ENCODE measurements at regions not wholly inside any gene's neighbourhood (a gene's known extent, or its start where the extent isn't known, plus 50 kb on each side); places are given as distances from the start of the nearest gene placed in this dataset.
"Not testable (repeated sequence)": the region's sequence is repeated elsewhere in the genome, so short reads cannot be mapped to it uniquely, and the experiment has no call there.

DNA sequence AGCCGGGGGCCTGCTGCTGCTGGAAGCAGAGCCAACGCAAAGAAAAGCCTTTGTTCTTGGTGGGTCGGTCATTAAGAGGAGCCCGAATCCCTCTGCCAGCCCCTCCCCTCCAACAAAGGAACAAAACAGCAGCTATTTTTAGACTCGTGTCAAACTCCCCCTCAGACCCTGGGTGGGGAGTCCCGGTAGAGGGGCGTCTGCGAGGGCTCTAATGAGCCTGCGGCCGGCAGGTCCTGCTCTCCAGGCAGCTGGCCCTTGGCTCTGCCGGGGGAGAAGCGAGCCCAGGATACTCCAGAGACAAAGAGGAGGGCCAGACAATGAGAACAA lies 114.0 kb downstream of the LHX2 start:
- DNase-seq (ENCODE audit: low read depth in 2 of 2) = no peak

DNA sequence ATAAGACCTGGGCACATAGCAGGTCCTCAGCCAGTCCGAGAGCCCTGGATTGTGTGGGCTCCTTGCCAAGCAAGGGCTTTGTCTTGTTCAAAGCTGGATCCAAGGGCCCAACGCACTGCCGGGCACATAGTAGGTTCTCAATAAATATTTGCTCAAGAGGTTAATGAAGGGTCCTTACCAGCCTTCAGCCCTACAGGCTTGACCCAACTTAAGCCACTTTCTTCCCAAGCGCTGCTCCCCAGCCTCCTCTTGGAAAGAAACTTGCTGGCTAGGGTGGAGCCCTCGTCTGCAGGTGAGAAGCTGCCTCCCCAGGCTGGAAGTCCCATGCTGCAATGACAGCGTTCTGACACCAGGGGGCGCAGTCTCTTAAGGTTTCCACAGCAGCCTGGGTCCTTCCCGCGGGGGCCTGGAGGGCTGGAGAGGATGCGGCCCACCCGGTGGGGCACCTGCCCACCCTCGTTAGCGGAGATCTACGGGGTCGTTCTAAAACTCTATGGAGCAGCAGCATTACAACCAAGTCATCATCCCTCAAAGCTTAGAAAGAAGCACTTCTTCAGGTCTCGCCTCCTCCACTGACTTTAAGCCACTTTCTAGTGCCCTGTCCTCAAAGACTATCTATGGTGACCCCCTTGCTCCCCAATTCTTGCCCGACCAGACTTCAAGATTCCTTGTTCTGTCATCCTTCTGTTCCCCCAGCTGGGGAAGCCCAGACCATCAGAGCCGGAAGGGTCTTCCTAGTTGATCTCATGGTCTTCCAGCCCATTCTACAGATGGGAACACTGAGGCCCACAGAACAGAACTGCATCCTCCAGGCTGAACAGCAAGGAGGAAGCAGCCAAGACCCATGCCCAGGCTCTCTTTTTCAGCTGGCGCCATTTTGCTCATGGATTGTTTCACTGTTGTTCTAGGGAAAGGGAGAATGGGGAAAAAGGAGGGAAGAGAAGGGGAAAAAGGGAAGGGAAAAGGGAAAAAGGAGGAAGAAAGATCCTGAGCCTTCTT lies 115.4 kb downstream of the LHX2 start:
- peak; percentile 71 to 82 for DNase-seq (ENCODE audit: low read depth in 2 of 2)

DNA sequence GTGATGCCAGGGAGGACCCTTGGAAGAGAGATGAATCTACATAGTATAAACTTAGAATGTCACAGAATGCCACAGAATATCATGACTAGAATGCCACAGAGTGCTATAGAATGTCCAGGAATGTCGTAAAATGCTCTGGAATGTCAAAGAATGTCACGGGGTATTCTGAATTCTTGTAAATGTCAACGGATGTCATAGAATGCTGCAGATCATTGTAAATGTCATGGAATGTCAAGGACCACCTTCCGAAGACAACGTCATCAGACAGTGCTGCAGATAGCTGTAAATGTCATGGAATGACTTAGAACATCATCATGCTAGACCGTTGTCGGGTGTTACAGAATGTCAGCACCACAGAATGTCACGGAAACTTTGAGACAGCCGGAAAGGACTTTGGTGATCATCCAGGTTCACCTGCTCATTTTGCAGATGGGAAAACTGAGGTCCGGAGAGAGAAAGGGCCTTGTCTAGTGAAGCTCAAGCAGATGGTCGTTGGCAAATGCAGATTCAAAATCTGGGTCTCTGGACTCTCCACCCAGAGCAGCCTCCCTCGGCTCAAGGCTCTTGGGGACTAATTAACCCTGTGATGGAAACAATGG lies 117.1 kb downstream of the LHX2 start:
- DNase-seq (ENCODE audit: low read depth in 2 of 2) = no peak

DNA sequence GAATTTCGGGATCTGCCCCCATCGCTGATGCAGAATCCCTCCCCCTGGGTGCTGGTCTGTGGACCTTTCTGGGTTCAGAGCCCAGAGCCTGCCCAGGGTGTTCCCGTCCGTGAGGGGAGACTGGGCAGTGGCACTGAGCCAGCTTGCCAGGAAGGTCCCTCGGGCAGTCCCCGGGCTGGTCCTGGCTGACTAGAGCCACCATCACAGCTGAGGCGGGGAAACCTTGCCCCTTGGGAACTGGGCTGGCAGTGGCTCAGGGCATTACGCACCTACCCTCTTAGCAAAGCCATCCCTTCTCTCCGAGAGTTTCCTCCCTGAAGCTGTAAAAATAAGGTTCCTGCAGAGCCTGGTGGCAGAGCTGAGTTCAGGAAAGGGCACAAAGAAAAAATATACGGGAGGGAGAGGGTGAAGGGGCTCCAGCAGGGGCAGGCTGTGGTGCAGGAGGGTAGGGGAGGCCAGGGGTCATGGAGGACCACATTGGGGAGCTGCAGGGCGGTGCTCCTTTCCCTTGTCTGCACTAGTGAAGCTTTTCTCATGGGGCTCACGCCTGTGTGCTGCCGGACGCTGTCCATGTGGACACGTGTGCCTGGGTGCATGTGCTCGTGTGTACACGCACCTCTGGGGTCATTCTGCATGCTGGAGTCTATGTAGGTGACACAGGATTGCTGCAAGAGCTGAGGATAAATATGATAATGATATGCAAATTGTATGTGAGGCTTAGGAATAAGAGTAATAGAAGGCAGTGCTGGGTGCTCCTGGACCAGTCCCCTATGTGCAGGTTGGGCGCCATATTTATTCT lies 118.9 kb downstream of the LHX2 start:
- no peak for DNase-seq (ENCODE audit: low read depth in 2 of 2)

DNA sequence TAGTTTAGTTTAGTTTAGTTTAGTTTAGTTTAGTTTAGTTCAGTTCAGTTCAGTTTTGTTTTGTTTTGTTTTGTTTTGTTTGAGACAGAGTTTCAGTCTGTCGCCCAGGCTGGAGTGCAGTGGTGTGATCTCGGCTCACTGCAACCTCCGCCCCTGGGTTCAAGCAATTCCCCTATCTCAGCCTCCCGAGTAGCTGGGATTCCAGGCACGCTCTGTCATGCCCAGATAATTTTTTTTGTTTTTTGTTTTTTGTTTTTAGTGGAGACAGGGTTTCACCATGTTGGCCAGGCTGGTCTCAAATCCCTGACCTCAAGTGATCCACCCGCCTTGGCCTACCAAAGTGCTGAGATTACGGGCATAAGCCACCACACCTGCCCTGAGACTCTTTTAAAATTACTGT lies 120.0 kb downstream of the LHX2 start:
- DNase-seq (ENCODE audit: low read depth in 2 of 2) = not testable (repeated sequence)

DNA sequence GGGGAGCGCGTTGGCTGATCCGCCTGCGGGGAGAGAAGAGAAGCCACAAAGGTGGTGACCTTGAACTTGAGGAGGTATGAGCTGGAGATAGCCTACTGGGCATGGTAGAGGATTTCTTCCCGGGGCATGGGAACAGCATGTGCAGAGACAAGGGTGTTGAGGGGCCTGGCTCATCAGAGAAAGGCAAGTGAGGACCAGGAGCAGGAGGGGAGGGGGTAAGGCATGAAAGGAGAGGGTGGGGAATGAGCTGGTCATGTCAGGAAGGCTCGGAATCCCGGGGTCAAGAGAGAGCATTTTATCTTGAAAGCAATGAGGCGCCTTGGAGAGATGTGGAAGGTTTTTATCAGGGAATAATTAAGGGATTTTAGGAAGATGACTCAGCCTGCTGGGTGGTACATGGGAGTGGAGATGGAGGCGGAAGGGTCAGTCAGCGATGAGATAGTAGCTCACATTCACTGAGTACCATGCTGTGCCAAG lies 121.1 kb downstream of the LHX2 start:
- no peak for DNase-seq (ENCODE audit: low read depth in 2 of 2)

DNA sequence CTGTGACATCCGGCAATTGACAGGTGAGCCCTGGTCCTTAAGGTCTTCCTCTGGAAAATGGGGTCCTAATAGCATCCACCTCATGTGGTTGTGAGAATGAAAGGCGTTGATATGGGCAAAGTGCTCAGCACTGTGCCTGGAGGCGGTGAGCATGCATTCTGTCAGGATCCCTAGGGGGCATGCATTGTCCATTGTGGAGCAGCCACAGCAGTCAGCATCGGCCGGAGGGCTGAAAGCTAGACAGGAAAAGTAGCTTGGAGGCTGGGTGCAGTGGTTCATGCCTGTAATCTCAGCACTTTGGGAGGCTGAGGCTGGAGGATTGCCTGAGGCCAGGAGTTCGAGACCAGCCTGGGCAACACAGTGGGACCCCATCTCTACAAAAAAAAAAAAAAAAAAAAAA lies 122.2 kb downstream of the LHX2 start:
- peak in 1 of 2 donors; percentile 8 for DNase-seq (ENCODE audit: low read depth in 2 of 2)

DNA sequence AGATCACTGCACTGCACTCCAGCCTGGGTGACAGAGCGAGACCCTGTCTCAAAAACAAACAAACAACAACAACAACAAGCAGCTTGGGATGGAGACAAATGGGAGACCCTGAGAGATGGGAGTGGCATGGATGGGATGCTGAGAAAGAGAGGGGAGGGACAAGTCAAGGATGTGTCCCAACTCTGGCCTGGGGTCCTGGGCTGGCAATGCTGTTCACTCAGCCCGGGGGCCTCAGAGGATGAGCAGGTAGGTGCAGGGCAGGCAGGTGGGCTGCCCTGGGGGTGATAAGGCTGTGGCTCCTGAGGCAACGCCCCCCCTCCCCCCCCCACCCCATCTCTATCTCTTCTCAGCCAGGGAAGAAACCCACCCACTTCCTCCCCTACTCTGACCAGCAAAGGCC lies 123.0 kb downstream of the LHX2 start:
- no peak for DNase-seq (ENCODE audit: low read depth in 2 of 2)

DNA sequence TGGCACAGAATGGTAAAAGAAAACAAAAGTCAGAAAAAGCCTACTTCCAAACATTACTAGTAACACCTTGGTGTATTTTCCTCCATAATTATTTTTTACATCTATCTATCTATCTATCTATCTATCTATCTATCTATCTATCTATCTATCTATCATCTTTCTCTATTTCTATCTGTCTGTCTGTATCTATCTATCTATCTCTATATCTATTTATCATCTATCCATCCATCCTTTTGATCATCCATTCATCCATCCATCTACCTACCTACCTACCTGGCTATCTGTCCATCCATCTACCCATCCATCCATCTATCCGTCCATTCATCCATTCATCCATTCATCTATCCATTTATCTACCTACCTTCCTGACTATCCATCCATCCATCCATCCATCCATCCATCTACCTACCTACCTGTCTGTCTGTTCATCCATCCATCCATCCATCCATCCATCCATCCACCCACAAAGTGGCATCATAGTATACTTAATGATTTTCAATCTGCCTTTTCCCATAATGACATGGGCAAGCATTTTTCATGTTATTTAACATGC lies 121.9 kb upstream of the NEK6 start:
- DNase-seq (ENCODE audit: low read depth in 2 of 2) = no peak

DNA sequence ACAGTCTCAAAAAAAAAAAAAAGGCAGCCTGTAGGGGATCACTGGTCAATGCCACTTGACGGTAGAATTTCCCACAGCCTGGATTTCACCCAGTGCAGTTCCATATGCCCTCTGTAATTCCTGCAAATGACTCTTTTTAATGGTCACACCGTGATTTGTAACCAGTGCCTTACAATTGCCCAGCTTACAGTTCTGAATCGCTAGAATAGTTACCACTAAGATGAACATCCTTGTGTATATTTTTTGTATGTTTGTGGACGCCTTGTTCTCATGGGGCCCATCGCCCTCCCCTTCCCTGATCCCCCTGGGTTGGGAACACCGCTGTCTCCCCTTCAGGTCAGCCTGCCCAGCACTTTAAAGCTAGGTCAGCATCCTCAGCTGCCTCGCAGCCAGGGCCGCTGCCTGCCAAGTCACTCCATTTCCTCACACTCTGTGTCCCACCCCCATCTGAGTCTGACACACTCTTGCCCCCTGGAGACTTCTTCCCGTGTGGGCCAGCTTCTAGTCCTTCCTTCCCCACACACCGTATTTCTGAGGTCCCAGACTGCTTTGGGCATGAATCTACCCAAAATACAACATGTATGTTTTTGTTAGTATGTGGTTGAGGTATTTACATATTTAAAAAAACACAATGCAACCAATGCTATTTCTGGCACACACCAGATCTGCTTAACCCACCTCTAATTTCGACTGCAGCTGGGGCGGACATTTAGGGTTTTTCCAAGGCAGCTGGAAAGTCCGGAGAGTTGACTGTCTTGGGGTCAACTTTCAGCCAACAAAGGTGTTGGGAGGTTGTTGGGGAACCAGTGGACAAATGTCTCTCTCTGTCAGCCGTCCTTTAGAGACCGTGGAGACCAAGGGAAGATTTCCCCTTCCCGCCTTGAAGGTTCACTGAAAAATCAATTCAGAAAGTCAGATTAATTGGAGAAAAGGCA lies 120.5 kb upstream of the NEK6 start:
- no peak for DNase-seq (ENCODE audit: low read depth in 2 of 2)

DNA sequence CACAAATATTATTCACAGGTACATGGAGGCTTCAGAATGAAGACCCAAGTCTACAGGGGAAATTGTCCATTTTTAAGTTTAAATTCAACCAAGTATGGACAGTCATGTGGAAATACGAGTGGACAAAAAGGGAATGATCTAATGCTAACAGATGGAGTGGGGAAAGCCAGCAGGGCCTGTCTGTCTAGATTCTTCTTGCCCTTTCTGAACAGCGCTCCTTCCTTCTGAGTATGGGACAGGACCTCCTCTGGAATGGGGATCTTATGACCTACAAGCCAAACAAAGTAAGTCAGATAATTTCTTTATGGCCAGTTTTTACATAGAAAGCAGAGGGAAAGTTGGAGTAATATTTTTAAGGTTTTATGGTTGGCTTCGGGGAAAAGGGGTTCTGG lies 119.8 kb upstream of the NEK6 start:
- no peak for DNase-seq (ENCODE audit: low read depth in 2 of 2)

DNA sequence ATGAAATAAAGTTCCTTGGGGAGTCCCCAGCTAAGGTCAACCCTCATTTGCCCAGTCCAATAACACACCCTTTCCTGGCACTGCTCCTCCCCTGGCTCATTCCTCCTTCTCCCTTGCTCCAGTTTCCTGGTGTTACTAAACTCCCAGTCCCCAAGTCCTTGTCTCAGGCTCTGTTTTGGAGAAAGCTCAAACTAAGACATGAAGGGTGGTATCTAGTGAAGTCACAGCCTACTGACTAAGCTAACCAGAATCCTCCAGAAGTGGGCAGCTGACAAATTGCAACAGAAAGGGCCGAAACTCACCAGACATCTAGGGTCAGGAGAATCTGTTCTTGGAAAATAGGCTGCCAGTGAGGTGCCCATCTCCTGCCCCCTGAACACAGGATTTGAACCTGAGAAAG lies 118.7 kb upstream of the NEK6 start:
- no peak for DNase-seq (ENCODE audit: low read depth in 2 of 2)

DNA sequence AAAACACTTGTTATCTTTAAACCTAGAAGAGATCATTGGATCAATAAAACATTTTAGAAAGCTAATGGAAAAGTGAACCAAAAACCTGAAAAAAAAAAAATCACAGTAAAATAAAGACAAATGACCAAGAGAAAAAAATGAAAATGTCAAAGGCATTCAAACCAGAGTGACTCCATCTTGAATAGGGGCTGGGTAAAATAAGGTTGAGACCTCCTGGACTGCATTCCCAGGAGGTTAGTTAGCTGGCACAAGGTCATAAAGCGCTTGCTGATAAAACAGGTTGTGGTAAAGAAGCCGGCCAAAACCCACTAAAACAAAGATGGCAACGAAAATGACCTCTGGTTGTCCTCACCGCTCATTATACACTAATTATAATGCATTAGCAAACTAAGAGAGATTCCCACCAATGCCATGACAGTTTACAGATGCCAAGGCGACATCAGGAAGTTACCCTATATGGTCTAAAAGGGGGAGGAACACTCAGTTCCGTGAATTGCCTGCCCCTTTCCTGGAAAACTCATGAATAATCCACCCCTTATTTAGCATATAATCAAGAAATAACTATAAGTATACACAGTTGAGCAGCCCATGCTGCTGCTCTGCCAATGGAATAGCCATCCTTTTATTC lies 116.7 kb upstream of the NEK6 start:
- DNase-seq (ENCODE audit: low read depth in 2 of 2) = no peak

DNA sequence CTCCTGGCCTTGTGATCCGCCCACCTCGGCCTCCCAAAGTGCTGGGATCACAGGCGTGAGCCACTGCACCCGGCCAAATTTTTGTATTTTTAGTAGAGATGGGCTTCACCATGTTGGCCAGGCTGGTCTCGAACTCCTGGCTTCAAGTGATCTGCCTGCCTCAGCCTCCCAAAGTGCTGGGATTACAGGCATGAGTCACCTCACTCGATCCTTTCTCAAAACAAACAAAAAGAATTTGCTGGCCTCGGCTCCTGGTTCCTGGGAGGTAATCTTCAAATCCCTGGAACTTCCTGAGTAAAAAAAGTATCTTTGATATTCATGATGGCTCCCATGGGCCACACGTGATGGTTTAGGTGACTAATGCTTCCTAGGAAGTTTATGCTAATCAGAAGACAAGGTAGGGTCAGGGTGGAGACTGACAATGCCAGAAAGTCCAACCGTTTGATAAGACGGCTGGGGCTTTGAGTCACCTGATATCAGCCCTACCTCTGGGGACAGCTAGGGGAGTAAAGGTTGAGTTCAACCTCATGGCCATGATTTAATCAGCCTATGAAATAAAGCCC lies 113.1 kb upstream of the NEK6 start:
- not testable (repeated sequence) for DNase-seq (ENCODE audit: low read depth in 2 of 2)

DNA sequence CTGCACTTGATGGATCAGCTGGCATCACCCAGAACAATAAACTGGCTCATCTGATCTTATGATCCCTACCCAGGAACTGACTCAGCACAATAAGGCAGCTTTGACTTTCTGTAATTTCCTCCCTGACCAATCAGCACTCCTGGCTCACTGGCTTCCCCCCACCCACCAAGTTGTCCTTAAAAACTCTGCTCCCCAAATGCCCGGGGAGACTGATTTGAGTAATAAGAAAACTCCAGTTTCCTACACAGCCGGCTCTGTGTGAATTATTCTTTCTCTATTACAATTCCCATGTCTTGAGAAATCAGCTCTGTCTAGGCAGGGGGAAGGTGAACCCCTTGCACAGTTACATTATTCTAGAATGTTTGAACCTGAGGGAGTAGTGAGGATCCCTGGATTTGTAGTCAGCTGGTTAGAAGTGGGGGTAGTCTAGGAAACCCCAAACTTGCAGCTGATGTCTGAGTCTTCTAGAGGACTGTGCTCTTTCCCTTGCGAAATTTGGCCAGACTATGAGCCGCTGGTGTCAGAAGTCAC lies 111.7 kb upstream of the NEK6 start:
- DNase-seq (ENCODE audit: low read depth in 2 of 2) = no peak

DNA sequence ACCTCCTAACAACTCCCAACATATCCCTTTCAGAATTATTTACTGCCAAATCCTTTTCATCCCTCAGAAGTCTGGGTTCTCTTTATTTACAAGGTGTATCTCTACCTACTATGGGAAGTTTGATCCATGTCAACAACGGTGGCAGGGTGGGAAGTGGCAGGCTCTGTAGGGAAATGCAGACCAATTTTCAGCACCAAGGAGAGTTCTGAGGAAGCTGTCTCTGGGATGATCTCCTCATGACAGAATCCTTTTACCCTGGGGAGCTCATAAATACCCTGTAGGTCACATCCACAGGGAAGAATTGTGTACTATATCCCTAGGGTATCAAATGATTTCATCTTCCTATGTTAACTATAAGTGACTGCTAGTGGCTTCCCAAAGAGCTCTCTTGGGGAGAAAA lies 107.8 kb upstream of the NEK6 start:
- DNase-seq (ENCODE audit: low read depth in 2 of 2) = no peak

DNA sequence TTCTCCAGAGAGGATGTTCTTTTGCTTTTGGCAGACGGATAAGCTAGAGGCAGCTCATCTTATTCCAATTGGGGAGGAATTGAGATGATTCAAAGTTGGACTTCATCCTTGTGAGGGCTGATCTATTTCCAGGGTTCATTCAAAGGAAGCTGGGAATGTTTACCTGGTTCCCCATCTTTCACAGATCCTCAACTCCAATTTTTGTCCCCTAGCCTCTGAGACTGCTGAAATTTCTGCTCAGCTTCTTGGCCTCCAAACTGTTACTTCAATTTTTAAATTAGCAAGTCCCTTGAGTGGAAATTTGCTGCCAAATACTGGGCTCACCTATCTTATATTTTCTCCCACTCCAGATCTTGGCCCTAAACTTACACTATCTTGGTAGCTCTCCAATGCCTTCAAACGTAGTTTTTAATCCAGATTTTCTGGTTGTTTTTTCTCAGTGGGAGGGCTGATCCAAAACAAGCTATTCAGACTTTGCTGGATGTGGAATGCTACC lies 93.9 kb upstream of the NEK6 start:
- DNase-seq (ENCODE audit: low read depth in 2 of 2) = no peak

DNA sequence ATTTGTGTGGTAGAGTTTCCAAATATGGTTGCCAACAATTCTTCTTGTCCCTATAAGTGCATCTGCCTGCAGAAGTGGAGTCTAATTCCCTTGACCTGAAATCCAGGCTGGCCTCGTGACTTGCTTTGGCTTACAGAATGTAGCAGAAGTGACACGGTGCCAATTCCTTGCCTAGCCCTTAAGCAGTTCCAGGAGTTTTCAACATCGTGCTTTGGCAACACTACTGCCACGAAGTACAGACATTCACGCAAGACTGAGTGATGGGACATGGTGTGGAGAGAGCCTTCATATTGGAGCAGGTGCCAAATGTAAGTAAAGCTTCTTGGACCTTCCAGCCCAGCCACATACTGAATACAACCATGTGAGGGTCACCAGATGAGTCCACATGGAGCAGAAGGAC lies 92.9 kb upstream of the NEK6 start:
- no peak for DNase-seq (ENCODE audit: low read depth in 2 of 2)

DNA sequence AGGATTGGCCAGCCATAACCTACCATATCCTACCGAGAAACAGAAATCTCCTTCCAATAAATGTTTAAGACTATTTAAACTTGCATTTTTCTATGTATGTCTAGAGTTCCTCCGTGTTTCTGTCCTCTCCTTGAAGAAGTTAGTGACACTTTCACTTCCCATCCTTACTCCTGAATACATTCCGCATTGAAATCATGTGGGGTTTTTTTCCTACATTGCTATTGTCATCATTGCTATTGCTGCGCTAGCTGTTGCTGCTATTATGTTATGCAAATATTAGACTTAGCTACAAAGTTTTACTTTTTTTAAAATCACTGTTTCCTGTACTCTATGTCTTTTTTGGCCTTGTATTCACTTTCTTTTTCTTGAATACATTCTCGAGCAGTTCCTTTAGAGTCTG lies 83.3 kb upstream of the NEK6 start:
- no peak for DNase-seq (ENCODE audit: low read depth in 2 of 2)

DNA sequence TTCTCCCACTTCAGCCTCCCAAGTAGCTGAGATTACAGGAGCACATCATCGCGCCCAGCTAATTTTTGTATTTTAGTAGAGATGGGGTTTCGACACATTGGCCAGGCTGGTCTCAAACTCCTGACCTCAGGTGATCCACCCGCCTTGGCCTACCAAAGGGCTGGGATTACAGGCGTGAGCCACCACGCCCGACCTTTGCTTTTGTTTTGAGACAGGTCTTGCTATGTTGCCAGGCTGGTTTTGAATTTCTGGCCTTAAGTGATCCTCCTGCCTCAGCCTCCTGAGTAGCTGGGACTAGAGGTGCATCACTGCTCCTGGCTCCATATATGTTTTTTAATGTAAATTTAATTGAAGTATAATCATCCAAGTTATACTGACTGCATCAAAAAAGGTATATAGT lies 80.2 kb upstream of the NEK6 start:
- DNase-seq (ENCODE audit: low read depth in 2 of 2) = not testable (repeated sequence)
